Choroid plexus epithelial cell (primary cell): ENCODE measurements at regions not wholly inside any gene's neighbourhood (a gene's known extent, or its start where the extent isn't known, plus 50 kb on each side); places are given as distances from the start of the nearest gene placed in this dataset.
"Not testable (repeated sequence)": the region's sequence is repeated elsewhere in the genome, so short reads cannot be mapped to it uniquely, and the experiment has no call there.

Experiments used
- DNase-seq: peaks from one replicate; pipeline ENCODE4 v3.0.0-alpha.2; 2010; ENCODE audit warnings: low read depth
- H3K4me3 ChIP-seq: 2 replicates; pipeline ENCODE4 v1.5.1; 2011; ENCODE audit warnings: low read depth, mild to moderate bottlenecking, control low read depth, low read length, moderate library complexity
- CTCF ChIP-seq: conservative IDR thresholded peaks from 2 replicates; pipeline ENCODE4 v1.5.1; 2011; ENCODE audit warnings: low read depth, mild to moderate bottlenecking, control low read depth, inconsistent platforms, low read length, moderate library complexity

- no peak overlapping the region for H3K4me3 ChIP-seq
- DNase-seq: no peak
- TF ChIP-seq CTCF: no peak
Measured at GRCh38 chr10:37003126-37003525, 122.3 kb upstream of the ANKRD30A start.

- not testable (repeated sequence) for H3K4me3 ChIP-seq, DNase-seq
Measured at GRCh38 chr10:36995806-36996205, 129.6 kb upstream of the ANKRD30A start.

GRCh38 chr10:36994886-36995285 is 130.5 kb upstream of the ANKRD30A start:
- no peak for DNase-seq
- no peak for TF ChIP-seq CTCF
- no peak overlapping the region for H3K4me3 ChIP-seq

GRCh38 chr10:36989233-36989632 is 136.2 kb upstream of the ANKRD30A start:
- no peak for DNase-seq
- TF ChIP-seq CTCF: no peak
- H3K4me3 ChIP-seq: no peak overlapping the region

GRCh38 chr10:36946598-36946997 is 178.8 kb upstream of the ANKRD30A start:
- H3K4me3 ChIP-seq: no peak overlapping the region
- no peak for TF ChIP-seq CTCF
- no peak for DNase-seq

GRCh38 chr10:36943544-36943943 is 181.9 kb upstream of the ANKRD30A start:
- H3K4me3 ChIP-seq: no peak overlapping the region
- DNase-seq: no peak
- TF ChIP-seq CTCF: no peak

- TF ChIP-seq CTCF: no peak
- DNase-seq: no peak
- H3K4me3 ChIP-seq: no peak overlapping the region
Measured at GRCh38 chr10:36942616-36943015, 182.8 kb upstream of the ANKRD30A start.

GRCh38 chr10:36903040-36903439 is 222.4 kb upstream of the ANKRD30A start:
- no peak for TF ChIP-seq CTCF
- no peak for DNase-seq

More at GRCh38 chr10:36903040-36903439, 222.4 kb upstream of the ANKRD30A start:
- no peak overlapping the region for H3K4me3 ChIP-seq
